Progenitor cell of endocrine pancreas (in vitro differentiated cells): ENCODE measurements at regions not wholly inside any gene's neighbourhood (a gene's known extent, or its start where the extent isn't known, plus 50 kb on each side); places are given as distances from the start of the nearest gene placed in this dataset.

Experiments used
- DNase-seq: peaks from one replicate; pipeline ENCODE4 v3.0.0; 2021; ENCODE audit warnings: low spot score; ENCODE audit not compliant: unreplicated experiment
- H3K27ac Mint-ChIP-seq: 2 replicates; pipeline ENCODE4 v1.8.0; 2021; ENCODE audit warnings: mild to moderate bottlenecking, moderate library complexity, mixed read lengths
- H3K27me3 Mint-ChIP-seq: 2 replicates; pipeline ENCODE4 v1.8.0; 2021; ENCODE audit warnings: mixed read lengths
- H3K36me3 Mint-ChIP-seq: 2 replicates; pipeline ENCODE4 v1.8.0; 2022; ENCODE audit warnings: mixed read lengths; ENCODE audit not compliant: insufficient read depth
- H3K4me1 Mint-ChIP-seq: 2 replicates; pipeline ENCODE4 v1.8.0; 2021; ENCODE audit warnings: low read depth, mixed read lengths
- H3K4me3 Mint-ChIP-seq: 2 replicates; pipeline ENCODE4 v1.8.0; 2021; ENCODE audit warnings: low read depth, mild to moderate bottlenecking, moderate library complexity, mixed read lengths
- H3K9me3 Mint-ChIP-seq: 2 replicates; pipeline ENCODE4 v1.8.0; 2021; ENCODE audit warnings: low read depth, mixed read lengths
- TF ChIP-seq, protein P1 (sequence below): fragments of 200-600 bp; sonication (generic); IDR thresholded peaks from one replicate; pipeline ENCODE4 v1.5.0; 2021; ENCODE audit warnings: antibody characterized with exemption, mild to moderate bottlenecking; ENCODE audit not compliant: unreplicated experiment

DNA sequence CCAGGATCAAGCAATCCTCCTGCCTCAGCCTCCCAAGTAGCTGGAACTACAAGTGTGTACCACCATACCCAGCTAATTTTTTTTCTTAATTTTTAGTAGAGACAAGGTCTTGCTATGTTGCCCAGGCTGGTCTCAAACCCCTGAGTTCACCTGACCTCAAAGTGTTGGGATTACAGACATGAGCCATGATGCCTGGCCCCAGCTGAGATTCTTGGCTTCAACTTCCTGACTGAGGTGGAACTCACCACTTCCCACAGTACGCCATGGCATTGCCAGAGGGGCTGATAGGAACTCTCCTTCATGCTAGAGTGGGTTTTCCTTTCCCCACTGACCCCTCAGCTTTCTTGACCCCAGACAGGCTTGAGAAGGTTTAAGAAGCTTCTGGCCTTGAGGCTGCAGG lies 251.0 kb upstream of the CSF3R start:
- H3K27ac Mint-ChIP-seq, result no peak overlapping the region
- H3K27me3 Mint-ChIP-seq, result peaks cover 60% of the 10 kb centered on the region
- H3K9me3 Mint-ChIP-seq, result no peaks in the 10 kb centered on the region
- H3K4me3 Mint-ChIP-seq, result no peak overlapping the region
- TF ChIP-seq, protein P1, sequence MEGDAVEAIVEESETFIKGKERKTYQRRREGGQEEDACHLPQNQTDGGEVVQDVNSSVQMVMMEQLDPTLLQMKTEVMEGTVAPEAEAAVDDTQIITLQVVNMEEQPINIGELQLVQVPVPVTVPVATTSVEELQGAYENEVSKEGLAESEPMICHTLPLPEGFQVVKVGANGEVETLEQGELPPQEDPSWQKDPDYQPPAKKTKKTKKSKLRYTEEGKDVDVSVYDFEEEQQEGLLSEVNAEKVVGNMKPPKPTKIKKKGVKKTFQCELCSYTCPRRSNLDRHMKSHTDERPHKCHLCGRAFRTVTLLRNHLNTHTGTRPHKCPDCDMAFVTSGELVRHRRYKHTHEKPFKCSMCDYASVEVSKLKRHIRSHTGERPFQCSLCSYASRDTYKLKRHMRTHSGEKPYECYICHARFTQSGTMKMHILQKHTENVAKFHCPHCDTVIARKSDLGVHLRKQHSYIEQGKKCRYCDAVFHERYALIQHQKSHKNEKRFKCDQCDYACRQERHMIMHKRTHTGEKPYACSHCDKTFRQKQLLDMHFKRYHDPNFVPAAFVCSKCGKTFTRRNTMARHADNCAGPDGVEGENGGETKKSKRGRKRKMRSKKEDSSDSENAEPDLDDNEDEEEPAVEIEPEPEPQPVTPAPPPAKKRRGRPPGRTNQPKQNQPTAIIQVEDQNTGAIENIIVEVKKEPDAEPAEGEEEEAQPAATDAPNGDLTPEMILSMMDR, result no peak
- peaks cover 13% of the 10 kb centered on the region for H3K4me1 Mint-ChIP-seq
- no peak for DNase-seq
- no peaks in the 10 kb centered on the region for H3K36me3 Mint-ChIP-seq

DNA sequence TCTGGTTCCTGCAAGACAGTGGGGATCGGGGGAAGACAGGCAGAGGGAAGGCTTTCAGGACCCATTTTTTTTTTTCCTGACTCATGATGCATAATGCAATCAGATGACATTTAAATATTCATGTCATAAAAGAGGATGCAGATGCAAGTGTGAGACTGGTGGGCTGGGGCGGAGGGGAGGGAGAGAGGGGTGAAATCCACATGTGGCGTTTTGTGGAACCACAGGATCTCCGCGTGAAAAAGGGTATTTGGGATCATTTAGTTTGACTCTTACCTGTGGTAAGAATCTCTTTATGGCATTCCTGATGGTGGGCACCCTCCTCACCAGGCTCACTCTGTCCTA lies 249.3 kb upstream of the CSF3R start:
- H3K36me3 Mint-ChIP-seq, result no peaks in the 10 kb centered on the region
- TF ChIP-seq, protein P1, result no peak
- H3K4me3 Mint-ChIP-seq, result no peak overlapping the region
- H3K4me1 Mint-ChIP-seq, result peaks cover 8% of the 10 kb centered on the region
- H3K27me3 Mint-ChIP-seq, result peaks cover 45% of the 10 kb centered on the region
- no peak for DNase-seq
- H3K27ac Mint-ChIP-seq, result no peak overlapping the region
- H3K9me3 Mint-ChIP-seq, result no peaks in the 10 kb centered on the region

DNA sequence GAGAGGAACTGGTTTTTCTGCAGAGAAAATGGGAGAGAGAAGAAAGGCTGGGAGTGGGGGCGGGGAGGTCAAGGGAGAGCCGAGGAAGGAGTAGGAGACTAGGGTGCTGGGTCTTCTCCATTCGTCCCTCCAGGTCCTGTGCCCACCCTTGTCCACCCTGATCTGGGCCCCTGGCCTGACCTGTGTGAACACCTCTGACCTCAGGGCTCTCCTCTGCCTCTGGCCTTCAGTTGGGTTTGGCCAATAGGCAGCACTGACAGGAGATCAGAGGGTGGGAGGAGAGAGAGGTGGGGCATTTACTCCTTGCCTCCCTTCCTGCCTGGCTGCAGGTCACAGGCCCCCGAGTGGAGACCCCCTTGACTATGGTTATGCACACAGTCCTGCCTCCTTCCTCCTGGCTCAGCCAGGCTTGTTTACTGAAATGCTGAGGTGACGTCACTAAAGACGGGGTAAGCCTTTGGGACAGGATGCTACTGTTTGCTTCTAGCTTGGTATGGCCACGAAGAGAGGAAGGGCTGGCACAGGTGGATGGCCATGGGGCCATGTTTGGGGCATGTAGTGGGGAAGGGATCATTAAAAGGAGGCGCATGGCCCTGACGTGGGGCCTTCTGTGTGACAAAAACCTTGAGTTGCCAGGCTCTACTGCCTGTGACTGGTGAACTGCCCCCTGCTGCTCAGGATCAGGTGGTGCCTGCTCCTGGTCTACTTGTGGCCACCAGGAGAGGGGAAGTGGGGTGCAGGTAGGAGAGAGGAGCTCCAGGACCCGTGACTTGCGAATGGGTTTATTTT lies 248.7 kb upstream of the CSF3R start:
- H3K4me3 Mint-ChIP-seq, result no peak overlapping the region
- no peaks in the 10 kb centered on the region for H3K9me3 Mint-ChIP-seq
- H3K27me3 Mint-ChIP-seq, result peaks cover 39% of the 10 kb centered on the region
- no peak for DNase-seq
- TF ChIP-seq, protein P1, result peak; percentile 45
- H3K4me1 Mint-ChIP-seq, result peaks cover 4% of the 10 kb centered on the region
- no peak overlapping the region for H3K27ac Mint-ChIP-seq
- no peaks in the 10 kb centered on the region for H3K36me3 Mint-ChIP-seq

DNA sequence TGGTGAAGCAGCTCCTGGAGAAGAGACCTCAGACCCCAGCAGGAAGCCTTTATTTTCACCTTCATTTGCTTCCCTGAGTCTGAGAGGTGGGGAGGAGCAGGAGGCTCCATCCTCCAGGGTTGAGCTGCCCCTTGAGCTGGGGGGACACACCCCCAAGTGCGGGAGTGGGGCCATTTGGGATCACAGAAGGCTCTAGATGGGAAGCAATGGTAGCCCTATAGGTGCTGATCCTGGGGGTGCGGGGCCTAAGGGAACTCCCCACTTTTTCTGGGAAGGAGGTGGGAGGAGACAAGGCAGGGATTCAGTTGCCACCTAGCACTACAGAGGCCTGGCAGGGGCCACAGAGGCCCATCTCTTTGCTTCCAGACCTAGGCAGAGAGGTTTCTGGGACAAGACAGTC lies 247.9 kb upstream of the CSF3R start:
- Mint-ChIP-seq H3K4me1 (peaks cover 2% of the 10 kb centered on the region), H3K9me3 (no peaks in the 10 kb centered on the region), H3K36me3 (no peaks in the 10 kb centered on the region), H3K27ac (no peak overlapping the region), H3K27me3 (peaks cover 32% of the 10 kb centered on the region), H3K4me3 (no peak overlapping the region)
- DNase-seq, result no peak
- TF ChIP-seq, protein P1, result no peak

DNA sequence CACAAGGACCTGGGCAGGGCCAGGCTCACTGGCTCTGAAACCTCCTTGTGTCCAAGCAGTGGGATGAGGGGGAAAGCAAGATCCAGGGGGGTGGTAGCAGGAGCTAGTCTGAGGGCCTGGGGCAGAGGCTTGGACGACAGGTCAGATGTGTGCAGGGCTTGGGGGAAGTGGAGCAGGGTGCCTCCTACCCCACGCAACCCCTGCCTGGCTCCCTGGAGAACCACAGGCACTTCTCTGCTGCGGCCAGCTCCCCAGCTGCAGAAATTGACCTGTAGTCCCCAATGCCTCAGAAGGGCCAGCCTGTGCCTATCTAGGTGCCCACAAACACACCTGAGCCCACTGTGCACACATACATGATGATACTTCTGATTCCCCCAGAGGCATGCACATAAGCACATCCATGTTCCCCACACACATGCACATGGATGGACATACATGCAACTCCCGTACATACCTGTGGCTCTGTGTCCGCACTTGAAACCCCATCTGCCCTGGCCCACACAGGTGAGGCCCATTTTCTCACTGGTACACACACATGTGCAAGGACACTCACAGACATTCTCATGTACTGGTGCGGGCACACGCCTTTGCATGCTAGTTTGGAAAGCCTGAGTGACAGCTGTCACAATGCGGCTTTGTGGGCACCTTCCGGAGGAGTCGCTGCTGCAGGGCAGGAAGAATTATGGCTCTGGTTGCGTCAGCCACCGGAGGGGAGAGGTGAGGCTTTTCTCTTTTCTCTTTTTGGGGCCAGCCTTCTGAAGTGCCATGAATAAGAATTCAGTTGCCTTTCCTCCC lies 247.2 kb upstream of the CSF3R start:
- H3K9me3 Mint-ChIP-seq, result no peaks in the 10 kb centered on the region
- TF ChIP-seq, protein P1, result no peak
- DNase-seq, result no peak
- H3K4me3 Mint-ChIP-seq, result no peak overlapping the region
- peaks cover 2% of the 10 kb centered on the region for H3K4me1 Mint-ChIP-seq
- no peaks in the 10 kb centered on the region for H3K36me3 Mint-ChIP-seq
- H3K27me3 Mint-ChIP-seq, result peaks cover 29% of the 10 kb centered on the region
- no peak overlapping the region for H3K27ac Mint-ChIP-seq
